ENCODE measurements at regions not wholly inside any gene's neighbourhood (a gene's known extent, or its start where the extent isn't known, plus 50 kb on each side); places are given as distances from the start of the nearest gene placed in this dataset.
"Not testable (repeated sequence)": the region's sequence is repeated elsewhere in the genome, so short reads cannot be mapped to it uniquely, and the experiment has no call there.

GRCh38 chr7:115793958-115794702 is 236.4 kb downstream of the TFEC start:
- DNase-seq (ENCODE audit: low spot score), result no peak

- no peak for DNase-seq (ENCODE audit: low spot score)
These were observed 240.7 kb downstream of the TFEC start for GRCh38 chr7:115789901-115790300.

DNA sequence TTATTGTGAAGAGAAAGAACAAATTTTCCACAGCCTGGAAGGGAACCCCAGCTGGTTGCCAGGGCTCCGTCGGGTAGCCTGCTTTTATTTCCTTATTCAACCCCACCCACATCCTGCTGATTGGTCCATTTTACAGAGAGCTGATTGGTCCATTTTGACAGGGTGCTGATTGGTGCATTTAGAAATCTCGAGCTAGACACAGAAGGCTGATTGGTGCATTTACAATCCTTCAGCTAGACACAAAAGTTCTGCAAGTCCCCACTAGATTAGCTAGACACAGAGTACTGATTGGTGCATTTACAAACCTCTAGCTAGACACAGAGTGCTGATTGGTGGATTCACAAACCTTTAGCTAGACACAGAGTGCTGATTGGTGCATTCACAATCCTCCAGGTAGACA is 241.1 kb downstream of the TFEC start:
- DNase-seq (ENCODE audit: low spot score), result not testable (repeated sequence)

- DNase-seq (ENCODE audit: low spot score), result no peak
These were observed 247.7 kb downstream of the TFEC start for GRCh38 chr7:115782696-115783490.

GRCh38 chr7:115779561-115779960 is 251.0 kb downstream of the TFEC start:
- DNase-seq (ENCODE audit: low spot score), result no peak

- DNase-seq (ENCODE audit: low spot score), result no peak
These were observed 254.6 kb downstream of the TFEC start for GRCh38 chr7:115775981-115776380.

- DNase-seq (ENCODE audit: low spot score), result no peak
These were observed 267.2 kb downstream of the TFEC start for GRCh38 chr7:115763347-115763746.

GRCh38 chr7:115758025-115758424 is 272.5 kb downstream of the TFEC start:
- DNase-seq (ENCODE audit: low spot score), result no peak

DNA sequence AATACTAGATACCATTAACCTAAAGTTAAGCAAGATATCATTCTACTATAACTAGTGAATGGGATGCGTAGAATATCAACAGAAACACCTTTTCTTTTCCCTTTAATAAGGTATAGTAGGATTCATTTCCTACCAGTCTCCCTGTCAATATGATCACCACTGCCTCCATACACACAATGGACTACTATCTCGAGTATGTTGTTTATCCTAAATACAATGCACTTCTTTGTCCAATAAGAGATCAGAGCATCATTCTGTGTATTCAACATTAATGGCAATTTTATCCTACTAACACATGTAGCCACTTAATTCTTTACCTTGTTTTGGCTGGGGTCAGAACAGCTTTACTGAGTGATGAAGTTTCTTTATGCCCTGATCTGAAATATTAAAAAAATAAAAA is 276.3 kb downstream of the TFEC start:
- DNase-seq (ENCODE audit: low spot score), result no peak

DNA sequence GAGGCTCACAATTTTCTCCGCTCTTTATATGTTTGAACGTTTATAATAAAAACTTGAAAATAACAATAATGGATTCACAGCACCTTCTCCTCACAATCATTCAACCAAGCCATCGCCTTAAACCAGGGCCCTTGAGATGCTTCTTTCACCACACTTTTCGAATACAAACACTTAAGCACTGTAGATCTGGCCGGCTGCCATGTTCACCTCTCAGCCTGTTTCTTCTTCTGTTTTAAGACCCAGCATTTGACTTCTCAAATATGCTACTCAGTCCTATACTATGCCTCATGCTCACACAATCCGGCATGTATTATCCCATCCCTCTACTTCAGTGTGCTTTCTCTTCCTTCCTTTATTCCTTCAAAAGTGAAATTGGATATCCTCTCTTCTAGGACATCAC is 280.6 kb downstream of the TFEC start:
- DNase-seq (ENCODE audit: low spot score), result no peak

GRCh38 chr7:115748123-115748738 is 282.3 kb downstream of the TFEC start:
- DNase-seq (ENCODE audit: low spot score), result no peak

DNA sequence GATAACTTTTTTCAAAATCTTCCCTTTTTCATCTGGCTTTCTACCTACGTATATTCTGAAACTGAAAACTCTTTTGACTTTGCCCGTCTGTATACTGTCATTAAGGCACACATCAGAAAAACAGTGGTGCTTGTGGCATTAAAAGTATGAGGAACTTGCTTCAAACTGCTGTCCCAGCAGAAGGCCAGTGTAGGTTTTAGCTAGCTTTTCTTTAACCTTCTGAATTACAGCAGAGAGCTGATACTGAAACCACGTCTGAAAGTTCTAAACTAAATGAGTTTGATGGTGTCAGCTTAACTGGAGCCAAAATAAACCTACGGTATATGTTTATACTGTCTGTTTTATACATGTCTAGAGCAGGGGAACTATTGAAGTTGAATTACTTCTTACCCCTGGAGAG is 283.4 kb downstream of the TFEC start:
- DNase-seq (ENCODE audit: low spot score), result no peak

GRCh38 chr7:115740043-115740442 is 290.5 kb downstream of the TFEC start:
- DNase-seq (ENCODE audit: low spot score), result no peak

- no peak for DNase-seq (ENCODE audit: low spot score)
These were observed 295.9 kb downstream of the TFEC start for GRCh38 chr7:115734641-115735040.

- no peak for DNase-seq (ENCODE audit: low spot score)
These were observed 298.6 kb downstream of the TFEC start for GRCh38 chr7:115731796-115732471.

DNA sequence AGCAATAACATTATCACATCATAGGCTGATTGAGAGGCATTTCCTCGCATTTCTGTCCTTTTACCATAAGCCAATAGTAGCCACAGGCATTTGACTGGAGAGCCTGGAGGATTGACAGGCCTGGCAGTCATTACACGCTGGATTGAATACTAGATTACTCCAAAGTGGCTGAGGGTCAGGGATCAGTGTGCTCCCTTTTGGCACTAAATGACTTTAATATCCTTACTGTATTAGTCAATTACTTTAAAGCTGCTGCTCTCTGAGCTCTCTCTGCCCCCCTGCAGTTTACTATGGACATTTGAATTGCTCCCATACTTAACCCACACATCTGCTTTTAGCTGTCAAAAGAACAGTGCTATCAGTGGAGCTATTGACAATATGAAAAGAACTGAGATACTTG is 302.0 kb downstream of the TFEC start:
- DNase-seq (ENCODE audit: low spot score), result no peak

DNA sequence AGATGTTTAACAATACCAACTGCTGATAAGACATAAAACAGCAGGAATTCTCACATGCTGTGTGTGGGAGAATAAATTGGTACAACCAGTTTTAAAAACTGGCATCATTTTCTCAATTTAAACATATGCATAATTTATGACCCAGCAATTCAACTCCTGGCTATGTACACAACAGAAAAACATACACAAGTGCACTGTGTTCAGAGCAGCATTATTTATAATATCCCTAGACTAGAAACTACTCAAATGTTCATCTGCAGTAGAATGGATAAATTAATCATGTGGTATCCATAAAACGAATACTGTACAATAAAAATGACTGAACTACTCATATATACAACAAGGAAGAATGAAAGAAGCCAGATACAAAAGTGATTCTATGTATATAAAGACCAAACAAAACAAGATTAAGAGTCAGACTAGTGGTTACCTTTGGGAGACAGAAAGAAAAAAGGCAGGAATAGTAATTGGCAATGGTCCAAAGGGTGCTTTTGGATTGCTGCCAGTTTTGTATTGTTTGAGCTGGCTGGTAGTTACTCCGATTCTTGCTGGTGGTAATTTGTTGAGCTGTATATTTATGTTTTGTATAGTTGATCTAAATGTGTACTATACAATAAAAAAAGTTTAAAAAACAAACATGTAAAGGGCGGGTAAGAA is 306.0 kb downstream of the TFEC start:
- no peak for DNase-seq (ENCODE audit: low spot score)

GRCh38 chr7:115722302-115722977 is 308.1 kb downstream of the TFEC start:
- DNase-seq (ENCODE audit: low spot score), result no peak

- DNase-seq (ENCODE audit: low spot score), result no peak
These were observed 309.0 kb downstream of the TFEC start for GRCh38 chr7:115721293-115722217.

DNA sequence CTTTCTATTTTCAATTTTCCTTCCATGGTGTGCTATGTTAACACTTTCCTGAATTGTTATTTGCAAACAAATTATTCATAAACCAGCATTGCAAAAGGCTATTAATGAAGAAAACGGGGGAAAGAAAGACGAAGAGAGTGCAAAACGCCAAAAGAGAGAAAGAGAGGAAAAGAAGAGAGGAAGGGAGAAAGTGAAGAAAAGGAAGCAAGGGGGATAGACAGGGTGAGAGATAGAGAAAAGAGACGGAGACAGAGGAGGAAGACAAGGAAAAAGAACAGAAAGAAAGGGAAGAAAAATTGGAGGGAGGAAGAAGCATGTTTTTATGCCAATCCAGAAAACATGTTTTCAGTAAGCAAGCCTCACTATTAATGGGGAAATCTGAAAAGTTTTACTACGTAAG is 310.6 kb downstream of the TFEC start:
- no peak for DNase-seq (ENCODE audit: low spot score)
